A549 (cell line): ENCODE measurements at regions not wholly inside any gene's neighbourhood (a gene's known extent, or its start where the extent isn't known, plus 50 kb on each side); places are given as distances from the start of the nearest gene placed in this dataset.

Source experiments
- CEBPB ChIP-seq, 2 experiments: fragments of >200 bp in 1 of 2; sonication (Bioruptor Twin) in 1 of 2; formaldehyde crosslinking in 1 of 2; IDR thresholded peaks; 2 replicates each; pipeline ENCODE4 v1.6.1; 2012 to 2016
- FOSL2 ChIP-seq, 2 experiments: fragments of 450-650 bp in 1 of 2; fragments of >200 bp in 1 of 2; sonication (Bioruptor Twin) in 1 of 2; formaldehyde crosslinking; IDR thresholded peaks; 2 replicates each; pipeline versions ENCODE4 v1.5.0 to v1.6.1; 2016 to 2020; ENCODE audit warnings: mild to moderate bottlenecking in 1 of 2, moderate library complexity in 1 of 2
- HMGXB4 ChIP-seq: fragments of 250-450 bp; sonication (Bioruptor Pico); IDR thresholded peaks from 2 replicates; pipeline ENCODE4 v1.5.0; 2021; ENCODE audit warnings: mild to moderate bottlenecking, moderate library complexity, borderline replicate concordance
- POLR2A ChIP-seq: IDR thresholded peaks from 2 replicates; pipeline ENCODE4 v1.6.1; 2012; ENCODE audit warnings: mild to moderate bottlenecking, low read length
- POLR2AphosphoS2 ChIP-seq: conservative IDR thresholded peaks from 2 replicates; pipeline ENCODE4 v1.6.1; 2012; ENCODE audit warnings: low read length, improper control_type of control experiment, inconsistent platforms
- TF ChIP-seq, protein P1 (sequence below): fragments of >200 bp; sonication (Bioruptor Twin); formaldehyde crosslinking; IDR thresholded peaks from 3 replicates; pipeline ENCODE4 v1.5.1; 2016
- TF ChIP-seq, protein P2 (sequence below): IDR thresholded peaks from 2 replicates; pipeline ENCODE4 v1.6.1; 2012

DNA sequence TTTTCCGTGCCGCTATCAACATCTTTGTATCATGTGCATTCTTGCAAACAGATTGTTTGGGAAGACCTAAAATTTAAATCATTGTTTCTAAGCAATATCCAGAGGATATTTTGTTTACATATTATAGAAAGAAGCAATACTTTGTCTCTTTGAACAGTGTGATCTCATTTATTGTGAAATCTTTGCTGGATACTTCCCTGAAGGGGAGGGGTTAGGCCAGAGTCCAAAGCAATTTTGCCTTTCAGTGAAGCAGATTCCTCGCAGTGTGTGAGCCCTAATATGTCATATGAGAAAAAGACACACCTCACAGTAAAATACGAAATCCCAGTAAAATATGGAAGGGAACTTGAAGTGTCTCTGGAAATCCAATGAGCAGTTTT is 158.7 kb upstream of the SLCO3A1 start:
- TF ChIP-seq, protein P1, sequence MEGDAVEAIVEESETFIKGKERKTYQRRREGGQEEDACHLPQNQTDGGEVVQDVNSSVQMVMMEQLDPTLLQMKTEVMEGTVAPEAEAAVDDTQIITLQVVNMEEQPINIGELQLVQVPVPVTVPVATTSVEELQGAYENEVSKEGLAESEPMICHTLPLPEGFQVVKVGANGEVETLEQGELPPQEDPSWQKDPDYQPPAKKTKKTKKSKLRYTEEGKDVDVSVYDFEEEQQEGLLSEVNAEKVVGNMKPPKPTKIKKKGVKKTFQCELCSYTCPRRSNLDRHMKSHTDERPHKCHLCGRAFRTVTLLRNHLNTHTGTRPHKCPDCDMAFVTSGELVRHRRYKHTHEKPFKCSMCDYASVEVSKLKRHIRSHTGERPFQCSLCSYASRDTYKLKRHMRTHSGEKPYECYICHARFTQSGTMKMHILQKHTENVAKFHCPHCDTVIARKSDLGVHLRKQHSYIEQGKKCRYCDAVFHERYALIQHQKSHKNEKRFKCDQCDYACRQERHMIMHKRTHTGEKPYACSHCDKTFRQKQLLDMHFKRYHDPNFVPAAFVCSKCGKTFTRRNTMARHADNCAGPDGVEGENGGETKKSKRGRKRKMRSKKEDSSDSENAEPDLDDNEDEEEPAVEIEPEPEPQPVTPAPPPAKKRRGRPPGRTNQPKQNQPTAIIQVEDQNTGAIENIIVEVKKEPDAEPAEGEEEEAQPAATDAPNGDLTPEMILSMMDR, result no peak
- TF ChIP-seq FOSL2 (IDR thresholded peaks at IDR 0.05) (no peak), FOSL2 (CRISPR knock-in tag; IDR thresholded peaks at IDR 0.05) (no peak), POLR2A (no peak), HMGXB4 (CRISPR knock-in tag) (no peak), CEBPB (IDR thresholded peaks at IDR 0.05) (peak in 1 of 2 experiments; percentile 38; a peak in 2 of 4 replicates), POLR2AphosphoS2 (no peak)
- TF ChIP-seq, protein P2, sequence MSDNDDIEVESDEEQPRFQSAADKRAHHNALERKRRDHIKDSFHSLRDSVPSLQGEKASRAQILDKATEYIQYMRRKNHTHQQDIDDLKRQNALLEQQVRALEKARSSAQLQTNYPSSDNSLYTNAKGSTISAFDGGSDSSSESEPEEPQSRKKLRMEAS, result no peak
